IMR-90 (cell line): ENCODE measurements at regions not wholly inside any gene's neighbourhood (a gene's known extent, or its start where the extent isn't known, plus 50 kb on each side); places are given as distances from the start of the nearest gene placed in this dataset.

Source experiments
- ATAC-seq: fragments of 200-7000 bp; cut with Tn5 transposase; 2 replicates; pipeline ENCODE4 v1.9.1; 2020; ENCODE audit warnings: low read depth, mild to moderate bottlenecking, moderate library complexity
- BruUV-seq: library from RNA; stranded (reverse); fragments of 400-500 nt; replicated peaks from 2 replicates; lab custom pipeline; 2021; lab: Mats Ljungman, UMichigan
- CTCF ChIA-PET: fragments of 300-600 bp; formaldehyde crosslinking; extraction: SDS; loops from one replicate; lab custom pipeline; 2021; ENCODE audit warnings: antibody characterized with exemption; lab: Yijun Ruan, JAX
- POLR2A ChIA-PET: fragments of 300-600 bp; sonication (Branson Sonifier 250); formaldehyde crosslinking; loops from one replicate; lab custom pipeline; 2022; ENCODE audit warnings: antibody characterized with exemption; ENCODE audit not compliant: unreplicated experiment; lab: Charles Lee
- DNase-seq: peaks from one replicate; pipeline ENCODE4 v3.0.0; 2013
- H2AFZ ChIP-seq: replicated peaks from 2 replicates; pipeline ENCODE3; 2013; ENCODE audit warnings: low read length, mild to moderate bottlenecking; ENCODE audit not compliant: poor library complexity
- H2AK5ac ChIP-seq: 2 replicates; pipeline ENCODE4 v1.6.1; 2013; ENCODE audit warnings: low read depth, low read length, inconsistent platforms
- H2AK9ac ChIP-seq: replicated peaks from 2 replicates; pipeline ENCODE3; 2013; ENCODE audit warnings: mild to moderate bottlenecking, low read depth, low read length, moderate library complexity; ENCODE audit not compliant: poor library complexity
- H2BK120ac ChIP-seq: 2 replicates; pipeline ENCODE4 v1.6.1; 2013; ENCODE audit warnings: low read depth, low read length, inconsistent platforms
- H2BK15ac ChIP-seq: 3 replicates; pipeline ENCODE4 v1.6.1; 2013; ENCODE audit warnings: low read depth, low read length, inconsistent platforms
- H2BK20ac ChIP-seq: 2 replicates; pipeline ENCODE4 v1.6.1; 2013; ENCODE audit warnings: low read depth, mild to moderate bottlenecking, inconsistent platforms, low read length, moderate library complexity
- H2BK5ac ChIP-seq: 2 replicates; pipeline ENCODE4 v1.6.1; 2013; ENCODE audit warnings: mild to moderate bottlenecking, low read depth, low read length, inconsistent platforms; ENCODE audit not compliant: poor library complexity, severe bottlenecking
- H3K14ac ChIP-seq: replicated peaks from 2 replicates; pipeline ENCODE4 v1.6.1; 2013; ENCODE audit warnings: low read depth, low read length, inconsistent platforms
- H3K18ac ChIP-seq: 2 replicates; pipeline ENCODE4 v1.6.1; 2013; ENCODE audit warnings: low read depth, low read length, control low read depth
- H3K23ac ChIP-seq: 2 replicates; pipeline ENCODE4 v1.6.1; 2013; ENCODE audit warnings: low read depth, low read length, inconsistent platforms
- H3K27ac ChIP-seq: 2 replicates; pipeline ENCODE4 v1.5.1; 2013; ENCODE audit warnings: mild to moderate bottlenecking, control low read depth, low read length; ENCODE audit not compliant: insufficient read depth
- H3K27me3 ChIP-seq: 2 replicates; pipeline ENCODE4 v1.6.1; 2013; ENCODE audit warnings: low read length; ENCODE audit not compliant: control insufficient read depth, insufficient read depth
- H3K36me3 ChIP-seq: 2 replicates; pipeline ENCODE4 v1.6.1; 2013; ENCODE audit warnings: low read length, mixed read lengths; ENCODE audit not compliant: control insufficient read depth, insufficient read depth
- H3K4ac ChIP-seq: 2 replicates; pipeline ENCODE4 v1.6.1; 2013; ENCODE audit warnings: low read depth, low read length, inconsistent platforms
- H3K4me1 ChIP-seq: 2 replicates; pipeline ENCODE4 v1.6.1; 2013; ENCODE audit warnings: low read length, mixed read lengths; ENCODE audit not compliant: control insufficient read depth, insufficient read depth
- H3K4me2 ChIP-seq: 2 replicates; pipeline ENCODE4 v1.6.1; 2013; ENCODE audit warnings: low read depth, mild to moderate bottlenecking, control low read depth, low read length, moderate library complexity
- H3K4me3 ChIP-seq: 2 replicates; pipeline ENCODE4 v1.5.1; 2013; ENCODE audit warnings: low read depth, mild to moderate bottlenecking, control low read depth, low read length, moderate library complexity; ENCODE audit not compliant: insufficient read depth
- H3K56ac ChIP-seq: 2 replicates; pipeline ENCODE4 v1.6.1; 2013; ENCODE audit warnings: low read length, inconsistent platforms; ENCODE audit not compliant: insufficient read depth; ENCODE audit errors: extremely low read depth
- H3K79me1 ChIP-seq, 2 experiments: 2 replicates each; pipeline ENCODE4 v1.6.1; 2013; ENCODE audit warnings: low read length in 2 of 2, inconsistent platforms in 1 of 2, low read depth in 1 of 2
- H3K9ac ChIP-seq: 2 replicates; pipeline ENCODE4 v1.6.1; 2013; ENCODE audit warnings: low read depth, low read length, control low read depth
- H3K9me1 ChIP-seq: 2 replicates; pipeline ENCODE4 v1.6.1; 2013; ENCODE audit warnings: low read length, inconsistent platforms; ENCODE audit not compliant: insufficient read depth
- H3K9me3 ChIP-seq: 2 replicates; pipeline ENCODE4 v1.6.1; 2013; ENCODE audit warnings: low read length; ENCODE audit not compliant: control insufficient read depth, insufficient read depth
- H4K20me1 ChIP-seq: 2 replicates; pipeline ENCODE4 v1.6.1; 2013; ENCODE audit warnings: low read length, inconsistent platforms; ENCODE audit not compliant: insufficient read depth
- H4K5ac ChIP-seq: 2 replicates; pipeline ENCODE4 v1.6.1; 2013; ENCODE audit warnings: mild to moderate bottlenecking, low read depth, low read length, control low read depth
- H4K8ac ChIP-seq, 2 experiments: 2 replicates each; pipeline ENCODE4 v1.6.1; 2013; ENCODE audit warnings: low read depth in 2 of 2, low read length in 2 of 2, control low read depth in 1 of 2, inconsistent platforms in 1 of 2
- H4K91ac ChIP-seq: 2 replicates; pipeline ENCODE4 v1.6.1; 2013; ENCODE audit warnings: low read depth, low read length, inconsistent platforms; ENCODE audit not compliant: insufficient read depth
- MAFK ChIP-seq: IDR thresholded peaks from 2 replicates; pipeline ENCODE4 v1.6.1; 2012; ENCODE audit warnings: low read depth, low read length, improper control_type of control experiment
- MXI1 ChIP-seq: IDR thresholded peaks from 2 replicates; pipeline ENCODE4 v1.6.1; 2012; ENCODE audit warnings: low read depth, mild to moderate bottlenecking, low read length, moderate library complexity, borderline replicate concordance
- NFE2L2 ChIP-seq: fragments of 150-350 bp; IDR thresholded peaks from 2 replicates; pipeline ENCODE4 v1.6.1; 2016; ENCODE audit warnings: low read depth, mild to moderate bottlenecking, low read length
- POLR2A ChIP-seq: IDR thresholded peaks from 2 replicates; pipeline ENCODE4 v1.6.1; 2012; ENCODE audit warnings: mild to moderate bottlenecking, low read depth, low read length
- SMC3 ChIP-seq: fragments of 150-350 bp; IDR thresholded peaks from 2 replicates; pipeline ENCODE4 v1.6.1; 2016; ENCODE audit warnings: low read depth, mild to moderate bottlenecking, antibody characterized with exemption, low read length, moderate library complexity
- WGBS, 2 experiments: methylation state at CpG; one replicate each; pipeline versions ENCODE4 v1.1.5 to v1.1.7; 2013; ENCODE audit warnings: missing lambda C conversion rate in 2 of 2; ENCODE audit not compliant: insufficient read length in 1 of 2; ENCODE audit errors: extremely low coverage in 2 of 2; 5-methylcytosine and 5-hydroxymethylcytosine counted together
- dilution Hi-C: fragments of 300-500 bp; cut with HindIII; formaldehyde crosslinking; loops from one replicate; pipeline ENCODE4 v1.14.3; 2018; ENCODE audit warnings: low sequenced_read_pairs; ENCODE audit not compliant: unreplicated experiment
- in situ Hi-C: fragments of 300-500 bp; cut with MboI; formaldehyde crosslinking; loops from 3 replicates; pipeline ENCODE4 v1.14.3; 2019; ENCODE audit warnings: low sequenced_read_pairs, inconsistent platforms, mixed read lengths
- intact Hi-C: fragments of 100-400 bp; cut with micrococcal nuclease; formaldehyde crosslinking; loops from 2 replicates; pipeline ENCODE4 v1.10.0; 2022
- TF ChIP-seq, protein P1 (sequence below): fragments of 150-350 bp; IDR thresholded peaks from 2 replicates; pipeline ENCODE4 v1.6.1; 2016; ENCODE audit warnings: low read depth, mild to moderate bottlenecking, low read length, moderate library complexity, borderline replicate concordance
- TF ChIP-seq, protein P2 (sequence below): conservative IDR thresholded peaks from 2 replicates; pipeline ENCODE4 v1.5.1; 2012; ENCODE audit warnings: mild to moderate bottlenecking, low read depth, low read length, improper control_type of control experiment

DNA sequence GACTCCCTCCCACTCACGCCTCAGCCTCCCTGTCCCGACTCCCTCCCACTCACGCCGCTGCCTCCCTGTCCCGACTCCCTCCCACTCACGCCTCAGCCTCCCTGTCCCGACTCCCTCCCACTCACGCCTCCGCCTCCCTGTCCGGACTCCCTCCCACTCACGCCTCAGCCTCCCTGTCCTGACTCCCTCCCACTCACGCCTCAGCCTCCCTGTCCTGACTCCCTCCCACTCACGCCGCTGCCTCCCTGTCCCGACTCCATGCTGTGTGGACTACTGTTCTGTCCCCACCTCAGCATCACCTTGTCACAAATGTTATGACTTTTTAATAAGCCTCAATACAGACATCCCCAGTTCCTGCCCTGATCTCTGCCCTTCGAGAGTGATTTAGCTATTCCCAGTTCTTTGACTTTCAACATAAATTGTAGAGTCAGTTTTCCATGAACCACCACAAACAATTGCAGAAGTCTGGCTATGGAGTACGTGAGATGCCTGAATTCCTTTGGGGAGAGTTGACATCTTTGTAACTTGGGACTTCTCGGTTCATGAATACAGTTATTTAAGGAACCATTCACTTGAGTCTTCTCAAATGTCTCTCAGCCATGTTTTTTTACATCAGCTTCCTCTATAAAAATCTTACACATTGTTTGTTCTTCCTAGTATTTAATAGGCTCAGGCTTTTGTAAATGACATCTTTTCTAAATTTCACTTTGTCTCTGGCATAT, 71.9 kb downstream of the FOXL3 start:
- Histone ChIP-seq H3K18ac (no peak overlapping the region), H3K23ac (no peak overlapping the region), H2AFZ (no peak overlapping the region), H2BK5ac (no peak overlapping the region), H3K27me3 (peaks cover 37% of the 10 kb centered on the region), H2BK15ac (no peak overlapping the region), H2AK9ac (no peak overlapping the region), H2BK20ac (no peak overlapping the region), H4K8ac (no peak overlapping the region), H3K4me3 (peak overlapping the region; percentile 4), H3K4me2 (peak overlapping the region; percentile 48; the same call in 1 of the 2 replicates), H3K9me1 (no peaks in the 10 kb centered on the region), H3K9me3 (peaks cover 10% of the 10 kb centered on the region), H2BK120ac (no peak overlapping the region), H3K27ac (no peak overlapping the region), H3K4ac (no peak overlapping the region), H4K91ac (no peak overlapping the region), H3K9ac (no peak overlapping the region), H3K56ac (no peak overlapping the region), H3K14ac (no peak overlapping the region), H4K20me1 (no peaks in the 10 kb centered on the region), H2AK5ac (no peak overlapping the region), H4K5ac (no peak overlapping the region), H3K36me3 (no peaks in the 10 kb centered on the region), H3K79me1 (no peaks in the 10 kb centered on the region), H3K4me1 (no peaks in the 10 kb centered on the region; the same call in 1 of the 2 replicates)
- DNase-seq: no peak
- dilution Hi-C loops: no loop called here
- in situ Hi-C loops: no loop called here
- no peak for ATAC-seq
- ChIA-PET CTCF (no interaction called here), POLR2A (no interaction called here)
- no peak for TF ChIP-seq MXI1
- TF ChIP-seq SMC3: no peak
- TF ChIP-seq, protein P1, sequence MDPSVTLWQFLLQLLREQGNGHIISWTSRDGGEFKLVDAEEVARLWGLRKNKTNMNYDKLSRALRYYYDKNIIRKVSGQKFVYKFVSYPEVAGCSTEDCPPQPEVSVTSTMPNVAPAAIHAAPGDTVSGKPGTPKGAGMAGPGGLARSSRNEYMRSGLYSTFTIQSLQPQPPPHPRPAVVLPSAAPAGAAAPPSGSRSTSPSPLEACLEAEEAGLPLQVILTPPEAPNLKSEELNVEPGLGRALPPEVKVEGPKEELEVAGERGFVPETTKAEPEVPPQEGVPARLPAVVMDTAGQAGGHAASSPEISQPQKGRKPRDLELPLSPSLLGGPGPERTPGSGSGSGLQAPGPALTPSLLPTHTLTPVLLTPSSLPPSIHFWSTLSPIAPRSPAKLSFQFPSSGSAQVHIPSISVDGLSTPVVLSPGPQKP: no peak
- TF ChIP-seq MAFK: no peak
- no peak for TF ChIP-seq POLR2A
- TF ChIP-seq, protein P2, sequence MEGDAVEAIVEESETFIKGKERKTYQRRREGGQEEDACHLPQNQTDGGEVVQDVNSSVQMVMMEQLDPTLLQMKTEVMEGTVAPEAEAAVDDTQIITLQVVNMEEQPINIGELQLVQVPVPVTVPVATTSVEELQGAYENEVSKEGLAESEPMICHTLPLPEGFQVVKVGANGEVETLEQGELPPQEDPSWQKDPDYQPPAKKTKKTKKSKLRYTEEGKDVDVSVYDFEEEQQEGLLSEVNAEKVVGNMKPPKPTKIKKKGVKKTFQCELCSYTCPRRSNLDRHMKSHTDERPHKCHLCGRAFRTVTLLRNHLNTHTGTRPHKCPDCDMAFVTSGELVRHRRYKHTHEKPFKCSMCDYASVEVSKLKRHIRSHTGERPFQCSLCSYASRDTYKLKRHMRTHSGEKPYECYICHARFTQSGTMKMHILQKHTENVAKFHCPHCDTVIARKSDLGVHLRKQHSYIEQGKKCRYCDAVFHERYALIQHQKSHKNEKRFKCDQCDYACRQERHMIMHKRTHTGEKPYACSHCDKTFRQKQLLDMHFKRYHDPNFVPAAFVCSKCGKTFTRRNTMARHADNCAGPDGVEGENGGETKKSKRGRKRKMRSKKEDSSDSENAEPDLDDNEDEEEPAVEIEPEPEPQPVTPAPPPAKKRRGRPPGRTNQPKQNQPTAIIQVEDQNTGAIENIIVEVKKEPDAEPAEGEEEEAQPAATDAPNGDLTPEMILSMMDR: no peak
- TF ChIP-seq NFE2L2: no peak
- no TSS peak for BruUV-seq
- WGBS, 2 experiments: no CpG with 5 or more reads among the region's 18 CpGs
- intact Hi-C loops: no loop called here
